Uterus (tissue), 3 donors: ENCODE measurements at regions not wholly inside any gene's neighbourhood (a gene's known extent, or its start where the extent isn't known, plus 50 kb on each side); places are given as distances from the start of the nearest gene placed in this dataset.

ENCODE experiments used
- DNase-seq, 2 donors: peaks; one replicate each; pipeline ENCODE4 v3.0.0-alpha.2; 2019 to 2020
- H3K27ac ChIP-seq, 2 donors: fragments of 200-600 bp; sonication (generic); 1 replicate in 1 of 2; 2 replicates in 1 of 2; pipeline ENCODE4 v1.5.1; 2016 to 2018
- H3K27me3 ChIP-seq, 2 donors: fragments of 200-600 bp; sonication (generic); one replicate each; pipeline ENCODE4 v1.5.1; 2018 to 2019; ENCODE audit warnings: control low read depth in 1 of 2
- H3K36me3 ChIP-seq, 2 donors: fragments of 200-600 bp; sonication (generic); one replicate each; pipeline ENCODE4 v1.5.1; 2019; ENCODE audit warnings: control low read depth in 1 of 2
- H3K4me1 ChIP-seq, 2 donors: fragments of 200-600 bp; sonication (generic); one replicate each; pipeline ENCODE4 v1.5.1; 2018 to 2019; ENCODE audit warnings: control low read depth in 1 of 2
- H3K4me3 ChIP-seq, 2 donors: fragments of 200-600 bp; sonication (generic); 1 replicate in 1 of 2; 2 replicates in 1 of 2; pipeline ENCODE4 v1.5.1; 2018 to 2019; ENCODE audit warnings: mild to moderate bottlenecking in 1 of 2
- H3K9me3 ChIP-seq, 2 donors: fragments of 200-600 bp; sonication (generic); one replicate each; pipeline ENCODE4 v1.5.1; 2019; ENCODE audit warnings: control low read depth in 1 of 2
- CTCF ChIP-seq, 4 experiments: fragments of 200-600 bp in 2 of 4; fragments of 450-650 bp in 2 of 4; sonication (generic) in 2 of 4; IDR thresholded peaks; one replicate each; pipeline ENCODE4 v1.5.1; 2016 to 2019; ENCODE audit warnings: antibody characterized with exemption in 4 of 4, mild to moderate bottlenecking in 2 of 4, moderate library complexity in 1 of 4
- POLR2A ChIP-seq, 2 donors: fragments of 450-650 bp; IDR thresholded peaks; one replicate each; pipeline ENCODE4 v1.6.1; 2016; ENCODE audit warnings: antibody characterized with exemption in 2 of 2, mild to moderate bottlenecking in 1 of 2, moderate library complexity in 1 of 2
- intact Hi-C: fragments of 100-400 bp; cut with DNase I; formaldehyde crosslinking; loops from one replicate; pipeline ENCODE4 v1.15.1; 2023; ENCODE audit warnings: low total_unique reads
- donor health status: DM: yes; HTN: yes; CAD: no.

- intact Hi-C loops: no loop called here
Measured at GRCh38 chr13:95387733-95388207, 86.5 kb upstream of the ABCC4 start.

GRCh38 chr13:95388420-95389079 is 87.3 kb upstream of the ABCC4 start:
- intact Hi-C loops: no loop called here
- TF ChIP-seq CTCF (IDR thresholded peaks at IDR 0.05) (no peak), POLR2A (IDR thresholded peaks at IDR 0.05) (no peak)
- peak overlapping the region in 1 of 2 donors; percentile 33 for H3K27ac ChIP-seq
- no peak for DNase-seq
- no peaks in the 10 kb centered on the region for H3K27me3 ChIP-seq
- no peak overlapping the region for H3K4me3 ChIP-seq
- no peaks in the 10 kb centered on the region for H3K4me1 ChIP-seq
- H3K36me3 ChIP-seq: no peaks in the 10 kb centered on the region
- no peaks in the 10 kb centered on the region for H3K9me3 ChIP-seq

More at GRCh38 chr13:95387733-95388207, 86.5 kb upstream of the ABCC4 start:
- no peak for TF ChIP-seq CTCF (IDR thresholded peaks at IDR 0.05)
- TF ChIP-seq POLR2A (IDR thresholded peaks at IDR 0.05): no peak
- no peaks in the 10 kb centered on the region for H3K27me3 ChIP-seq
- H3K27ac ChIP-seq: peak overlapping the region in 1 of 2 donors; percentile 33
- H3K4me3 ChIP-seq: no peak overlapping the region
- H3K4me1 ChIP-seq: no peaks in the 10 kb centered on the region
- H3K9me3 ChIP-seq: no peaks in the 10 kb centered on the region
- peak; percentile 20 to 42 for DNase-seq
- H3K36me3 ChIP-seq: no peaks in the 10 kb centered on the region

- no peaks in the 10 kb centered on the region for H3K9me3 ChIP-seq
- H3K36me3 ChIP-seq: no peaks in the 10 kb centered on the region
- no peak for DNase-seq
- TF ChIP-seq CTCF (IDR thresholded peaks at IDR 0.05) (no peak), POLR2A (IDR thresholded peaks at IDR 0.05) (no peak)
- no peaks in the 10 kb centered on the region for H3K4me1 ChIP-seq
- no peaks in the 10 kb centered on the region for H3K27me3 ChIP-seq
- H3K27ac ChIP-seq: no peak overlapping the region
- intact Hi-C loops: no loop called here
- no peak overlapping the region for H3K4me3 ChIP-seq
Measured at GRCh38 chr13:95391362-95391761, 90.1 kb upstream of the ABCC4 start.

GRCh38 chr13:95391785-95392184 is 90.5 kb upstream of the ABCC4 start:
- no peaks in the 10 kb centered on the region for H3K27me3 ChIP-seq
- no peak overlapping the region for H3K4me3 ChIP-seq
- no peaks in the 10 kb centered on the region for H3K4me1 ChIP-seq
- H3K36me3 ChIP-seq: no peaks in the 10 kb centered on the region
- TF ChIP-seq POLR2A (IDR thresholded peaks at IDR 0.05): no peak
- TF ChIP-seq CTCF (IDR thresholded peaks at IDR 0.05): no peak
- no peak overlapping the region for H3K27ac ChIP-seq
- no peaks in the 10 kb centered on the region for H3K9me3 ChIP-seq
- intact Hi-C loops: no loop called here
- DNase-seq: no peak

- intact Hi-C loops: no loop called here
- Histone ChIP-seq H3K4me3 (no peak overlapping the region), H3K9me3 (no peaks in the 10 kb centered on the region), H3K36me3 (no peaks in the 10 kb centered on the region), H3K4me1 (no peaks in the 10 kb centered on the region), H3K27ac (no peak overlapping the region), H3K27me3 (no peaks in the 10 kb centered on the region)
- DNase-seq: no peak
- TF ChIP-seq CTCF (IDR thresholded peaks at IDR 0.05): no peak
- no peak for TF ChIP-seq POLR2A (IDR thresholded peaks at IDR 0.05)
Measured at GRCh38 chr13:95392597-95392996, 91.3 kb upstream of the ABCC4 start.
